HepG2 (cell line): ENCODE measurements at regions not wholly inside any gene's neighbourhood (a gene's known extent, or its start where the extent isn't known, plus 50 kb on each side); places are given as distances from the start of the nearest gene placed in this dataset.

Experiments
- ATAC-seq: fragments of 200-7000 bp; cut with Tn5 transposase; 3 replicates; pipeline ENCODE4 v1.9.1; 2020; ENCODE audit warnings: mild to moderate bottlenecking, moderate library complexity
- BruUV-seq: library from RNA; stranded (reverse); fragments of 400-500 nt; replicated peaks from 2 replicates; lab custom pipeline; 2021; lab: Mats Ljungman, UMichigan
- CTCF ChIA-PET: fragments of 300-600 bp; formaldehyde crosslinking; extraction: SDS; loops from one replicate; lab custom pipeline; 2021; ENCODE audit warnings: low total read pairs, inconsistent platforms, low intra/inter-chr PET ratio; lab: Yijun Ruan, JAX
- POLR2A ChIA-PET: fragments of 350-600 bp; sonication (Branson Sonifier 250); formaldehyde crosslinking; loops from one replicate; lab custom pipeline; 2020; ENCODE audit warnings: antibody characterized with exemption, inconsistent platforms; lab: Yijun Ruan, JAX
- DNase-seq: peaks from one replicate; pipeline ENCODE4 v3.0.0-alpha.2; 2015; ENCODE audit warnings: low spot score
- FAIRE-seq: peaks from 3 replicates; lab custom pipeline; 2011; peaks lifted over from hg19 to GRCh38; lab: Jason Lieb, UNC
- H2AFZ ChIP-seq: one replicate; pipeline ENCODE4 v1.6.1; 2011; ENCODE audit warnings: low read length, inconsistent platforms
- H3K27ac ChIP-seq: fragments of 300-600 bp; 3 replicates; pipeline ENCODE4 v1.8.0; 2011; ENCODE audit warnings: mixed run types, mild to moderate bottlenecking, mixed read lengths, low read length, inconsistent platforms; ENCODE audit not compliant: insufficient read depth; ENCODE audit errors: extremely low read length
- H3K27me3 ChIP-seq, 2 experiments: fragments of 200-600 bp in 1 of 2; 2 replicates in 1 of 2; 3 replicates in 1 of 2; pipeline versions ENCODE4 v1.6.0 to v1.8.0; 2011; ENCODE audit warnings: low read length in 2 of 2, mild to moderate bottlenecking in 2 of 2, moderate library complexity in 2 of 2, inconsistent platforms in 1 of 2; ENCODE audit not compliant: insufficient read depth in 2 of 2, control insufficient read depth in 1 of 2
- H3K36me3 ChIP-seq, 2 experiments: fragments of 200-600 bp in 1 of 2; replicated peaks in 1 of 2; 2 replicates in 1 of 2; 3 replicates in 1 of 2; pipeline versions ENCODE4 v1.5.1 to v1.8.0; 2011; ENCODE audit warnings: low read length in 2 of 2, inconsistent platforms in 1 of 2; ENCODE audit not compliant: insufficient read depth in 2 of 2, control insufficient read depth in 1 of 2
- H3K4me1 ChIP-seq: 2 replicates; pipeline ENCODE4 v1.5.1; 2012; ENCODE audit warnings: low read length, inconsistent platforms; ENCODE audit not compliant: insufficient read depth
- H3K4me2 ChIP-seq: 2 replicates; pipeline ENCODE4 v1.6.0; 2011; ENCODE audit warnings: low read depth, low read length, inconsistent platforms
- H3K4me3 ChIP-seq, 3 experiments: fragments of 200-600 bp in 1 of 3; sonication (generic), shearing (Covaris generic) in 1 of 3; replicated peaks in 1 of 3; 2 replicates each; pipeline ENCODE4 v1.5.1; 2011 to 2016; ENCODE audit warnings: low read length in 3 of 3, inconsistent platforms in 2 of 3, low read depth in 2 of 3, mild to moderate bottlenecking in 2 of 3, control low read depth in 1 of 3, mixed read lengths in 1 of 3; ENCODE audit not compliant: insufficient read depth in 1 of 3
- H3K79me2 ChIP-seq: one replicate; pipeline ENCODE4 v1.6.1; 2011; ENCODE audit warnings: low read length, inconsistent platforms; ENCODE audit not compliant: insufficient read depth
- H3K9ac ChIP-seq: 2 replicates; pipeline ENCODE4 v1.6.0; 2011; ENCODE audit warnings: mild to moderate bottlenecking, low read depth, low read length, inconsistent platforms; ENCODE audit not compliant: insufficient read depth
- H3K9me3 ChIP-seq: 2 replicates; pipeline ENCODE4 v1.5.1; 2012; ENCODE audit warnings: mild to moderate bottlenecking, low read length
- H4K20me1 ChIP-seq: 2 replicates; pipeline ENCODE4 v1.6.0; 2011; ENCODE audit warnings: inconsistent platforms, mild to moderate bottlenecking, low read length, moderate library complexity; ENCODE audit not compliant: insufficient read depth
- AHR ChIP-seq: IDR thresholded peaks from 2 replicates; pipeline ENCODE4 v1.6.1; 2018; ENCODE audit warnings: missing genetic modification reagents, missing compliant biosample characterization
- GATA4 ChIP-seq: sonication (generic); IDR thresholded peaks from 2 replicates; pipeline ENCODE4 v1.6.1; 2016; ENCODE audit warnings: antibody characterized with exemption, low read depth, borderline replicate concordance
- HNRNPLL ChIP-seq: fragments of 200-400 bp; formaldehyde crosslinking; IDR thresholded peaks from 2 replicates; pipeline ENCODE4 v1.6.1; 2017; ENCODE audit warnings: mild to moderate bottlenecking, low read depth, low read length; ENCODE audit not compliant: poor library complexity, severe bottlenecking
- HOXA9 ChIP-seq: sonication (generic); formaldehyde crosslinking; IDR thresholded peaks from 2 replicates; pipeline ENCODE4 v1.8.1; 2022; ENCODE audit warnings: missing genetic modification reagents, mild to moderate bottlenecking, moderate library complexity, borderline replicate concordance
- MTF1 ChIP-seq: sonication (generic); formaldehyde crosslinking; IDR thresholded peaks from 2 replicates; pipeline ENCODE4 v1.5.0; 2020; ENCODE audit warnings: missing genetic modification reagents
- MZF1 ChIP-seq: sonication (generic); formaldehyde crosslinking; IDR thresholded peaks from 2 replicates; pipeline ENCODE4 v1.8.1; 2023; ENCODE audit warnings: mild to moderate bottlenecking, missing genetic modification reagents, borderline replicate concordance
- NFIB ChIP-seq: sonication (generic); formaldehyde crosslinking; IDR thresholded peaks from 2 replicates; pipeline ENCODE4 v1.9.0; 2021; ENCODE audit warnings: missing genetic modification reagents, mild to moderate bottlenecking, borderline replicate concordance
- TFDP2 ChIP-seq: sonication (generic); formaldehyde crosslinking; IDR thresholded peaks from 2 replicates; pipeline ENCODE4 v1.4.0; 2020; ENCODE audit warnings: missing genetic modification reagents
- ZNF10 ChIP-seq: sonication (generic); formaldehyde crosslinking; IDR thresholded peaks from 2 replicates; pipeline ENCODE4 v1.4.0; 2020; ENCODE audit warnings: mild to moderate bottlenecking, low read depth, missing genetic modification reagents, borderline replicate concordance
- ZNF660 ChIP-seq: sonication (generic); formaldehyde crosslinking; IDR thresholded peaks from 2 replicates; pipeline ENCODE4 v1.5.1; 2020; ENCODE audit warnings: mild to moderate bottlenecking, low read depth, missing genetic modification reagents, borderline replicate concordance
- WGBS: methylation state at CpG from one replicate; pipeline ENCODE4 v1.1.6; 2017; ENCODE audit warnings: low lambda C conversion rate; 5-methylcytosine and 5-hydroxymethylcytosine counted together
- in situ Hi-C: cut with HindIII; loops from 2 replicates; pipeline ENCODE4 v1.10.0; 2017; ENCODE audit warnings: low pct_unique_long_range_greater_than_20kb; ENCODE audit not compliant: extremely low pct_ligation_motif_present
- intact Hi-C: fragments of 100-400 bp; cut with micrococcal nuclease; formaldehyde crosslinking; loops from one replicate; pipeline ENCODE4 v1.10.0; 2022; ENCODE audit not compliant: unreplicated experiment

GRCh38 chr9:88219601-88220000 lies 81.3 kb upstream of the SPATA31C2 start:
- TF ChIP-seq MTF1 (CRISPR knock-in tag): no peak
- TF ChIP-seq AHR: no peak
- TF ChIP-seq HOXA9 (CRISPR knock-in tag): no peak
- no peak for TF ChIP-seq ZNF10 (CRISPR knock-in tag)
- no peak for TF ChIP-seq MZF1 (CRISPR knock-in tag)
- TF ChIP-seq TFDP2 (CRISPR knock-in tag): no peak
- no peak for TF ChIP-seq NFIB
- TF ChIP-seq ZNF660 (CRISPR knock-in tag): no peak
- Histone ChIP-seq H3K79me2 (no peaks in the 10 kb centered on the region), H4K20me1 (no peaks in the 10 kb centered on the region), H3K9me3 (no peaks in the 10 kb centered on the region), H3K9ac (no peak overlapping the region), H3K27me3 (peaks cover 0 to 5% of the 10 kb centered on the region in 2 experiments; a peak in 3 of 5 replicates), H3K4me2 (no peak overlapping the region), H2AFZ (no peak overlapping the region), H3K36me3 (no peaks in the 10 kb centered on the region), H3K4me1 (no peaks in the 10 kb centered on the region), H3K27ac (no peak overlapping the region), H3K4me3 (no peak overlapping the region)
- POLR2A ChIA-PET: no interaction called here
- ATAC-seq (no peak), FAIRE-seq (no peak), DNase-seq (no peak)
- CTCF ChIA-PET: no interaction called here
- in situ Hi-C loops: no loop called here
- no TSS peak for BruUV-seq
- intact Hi-C loops: no loop called here
- 21% methylated on average over 4 of the region's 4 CpGs for WGBS

GRCh38 chr9:88218726-88219125 lies 80.5 kb upstream of the SPATA31C2 start:
- Histone ChIP-seq H3K36me3 (no peaks in the 10 kb centered on the region), H4K20me1 (no peaks in the 10 kb centered on the region), H3K79me2 (no peaks in the 10 kb centered on the region), H3K9me3 (no peaks in the 10 kb centered on the region), H3K27ac (no peak overlapping the region), H3K4me1 (no peaks in the 10 kb centered on the region), H3K27me3 (peaks cover 0 to 5% of the 10 kb centered on the region in 2 experiments; a peak in 2 of 5 replicates), H3K9ac (no peak overlapping the region), H3K4me3 (no peak overlapping the region), H3K4me2 (no peak overlapping the region), H2AFZ (no peak overlapping the region)
- no peak for TF ChIP-seq GATA4
- no peak for TF ChIP-seq HNRNPLL
- 57% methylated on average over 3 of the region's 3 CpGs for WGBS
- BruUV-seq: no TSS peak
- ChIA-PET POLR2A (no interaction called here), CTCF (no interaction called here)
- FAIRE-seq (no peak), DNase-seq (no peak), ATAC-seq (no peak)
- intact Hi-C loops (no loop called here), in situ Hi-C loops (no loop called here)
